H1 (cell line): ENCODE measurements at regions not wholly inside any gene's neighbourhood (a gene's known extent, or its start where the extent isn't known, plus 50 kb on each side); places are given as distances from the start of the nearest gene placed in this dataset.
A peak's percentile ranks its signal among the peaks of the same experiment; 100 is the strongest.

Source experiments
- CTCF ChIA-PET: fragments of 300-600 bp; sonication (Branson Sonifier 250); formaldehyde crosslinking; loops from one replicate; lab custom pipeline; 2021; ENCODE audit not compliant: partially characterized antibody; lab: Charles Lee
- POLR2A ChIA-PET: fragments of 300-600 bp; sonication (Branson Sonifier 250); formaldehyde crosslinking; loops from one replicate; lab custom pipeline; 2021; ENCODE audit warnings: inconsistent platforms; ENCODE audit not compliant: partially characterized antibody; lab: Charles Lee
- DNase-seq, 2 experiments: peaks; one replicate each; pipeline versions ENCODE4 v3.0.0 to v3.0.0-alpha.2; 2010 to 2022; ENCODE audit warnings: low spot score in 2 of 2, low read depth in 1 of 2, mixed read lengths in 1 of 2
- FAIRE-seq: peaks from 2 replicates; lab custom pipeline; 2011; peaks lifted over from hg19 to GRCh38; lab: Jason Lieb, UNC
- H2AFZ ChIP-seq: 2 replicates; pipeline ENCODE4 v1.8.1; 2012; ENCODE audit warnings: low read length, inconsistent platforms
- H2AK5ac ChIP-seq: 2 replicates; pipeline ENCODE4 v1.6.1; 2013; ENCODE audit warnings: low read depth, low read length
- H2BK120ac ChIP-seq: replicated peaks from 2 replicates; pipeline ENCODE3; 2013; ENCODE audit warnings: low read depth, low read length, inconsistent platforms
- H2BK12ac ChIP-seq: 2 replicates; pipeline ENCODE4 v1.6.1; 2013; ENCODE audit warnings: low read depth, low read length
- H2BK15ac ChIP-seq: 2 replicates; pipeline ENCODE4 v1.6.1; 2013; ENCODE audit warnings: low read length
- H2BK20ac ChIP-seq: 2 replicates; pipeline ENCODE4 v1.6.1; 2013; ENCODE audit warnings: low read length
- H2BK5ac ChIP-seq: 2 replicates; pipeline ENCODE4 v1.6.1; 2013; ENCODE audit warnings: low read depth, low read length
- H3K14ac ChIP-seq: 2 replicates; pipeline ENCODE4 v1.6.1; 2013; ENCODE audit warnings: inconsistent platforms; ENCODE audit not compliant: insufficient read length
- H3K18ac ChIP-seq: 2 replicates; pipeline ENCODE4 v1.6.1; 2013; ENCODE audit warnings: low read length; ENCODE audit errors: extremely low read depth
- H3K23ac ChIP-seq: 2 replicates; pipeline ENCODE4 v1.6.1; 2013; ENCODE audit warnings: inconsistent platforms; ENCODE audit not compliant: insufficient read length
- H3K23me2 ChIP-seq: 2 replicates; pipeline ENCODE4 v1.6.1; 2013; ENCODE audit warnings: low read depth, low read length
- H3K27ac ChIP-seq: 2 replicates; pipeline ENCODE4 v1.6.1; 2011; ENCODE audit warnings: low read depth, low read length, inconsistent platforms
- H3K27me3 ChIP-seq, 4 experiments: replicated peaks in 1 of 4; 1 replicate in 1 of 4; 2 replicates in 3 of 4; pipeline versions ENCODE4 v1.6.1 to v1.8.1; 2011 to 2013; ENCODE audit warnings: low read length in 3 of 4, mild to moderate bottlenecking in 3 of 4, inconsistent platforms in 2 of 4, mixed read lengths in 2 of 4, moderate library complexity in 1 of 4; ENCODE audit not compliant: control insufficient read depth in 3 of 4, insufficient read depth in 3 of 4; ENCODE audit errors: extremely low read depth in 1 of 4
- H3K36me3 ChIP-seq, 4 experiments: 2 replicates each; pipeline versions ENCODE4 v1.6.1 to v1.8.1; 2011 to 2013; ENCODE audit warnings: mild to moderate bottlenecking in 4 of 4, low read length in 3 of 4, moderate library complexity in 2 of 4, control low read depth in 1 of 4, inconsistent platforms in 1 of 4; ENCODE audit not compliant: insufficient read depth in 4 of 4, control insufficient read depth in 2 of 4
- H3K4ac ChIP-seq: replicated peaks from 2 replicates; pipeline ENCODE3; 2013; ENCODE audit warnings: low read length, low read depth, mixed read lengths, inconsistent platforms; ENCODE audit not compliant: insufficient read length
- H3K4me1 ChIP-seq, 4 experiments: replicated peaks in 1 of 4; 1 replicate in 1 of 4; 2 replicates in 3 of 4; pipeline versions ENCODE4 v1.6.1 to v1.8.1; 2011 to 2013; ENCODE audit warnings: low read length in 3 of 4, inconsistent platforms in 2 of 4, mixed read lengths in 1 of 4; ENCODE audit not compliant: insufficient read depth in 4 of 4, control insufficient read depth in 3 of 4
- H3K4me2 ChIP-seq, 2 experiments: 2 replicates each; pipeline versions ENCODE4 v1.6.1 to v1.8.1; 2011 to 2013; ENCODE audit warnings: low read depth in 2 of 2, low read length in 2 of 2, control low read depth in 1 of 2, inconsistent platforms in 1 of 2, mild to moderate bottlenecking in 1 of 2; ENCODE audit not compliant: insufficient read depth in 1 of 2
- H3K4me3 ChIP-seq, 4 experiments: fragments of 200-600, 300-600 bp in 1 of 4; sonication (generic), shearing (Covaris generic), sonication (Bioruptor Twin) in 1 of 4; 2 replicates each; pipeline versions ENCODE4 v1.5.1 to v1.8.1; 2011 to 2016; ENCODE audit warnings: low read length in 4 of 4, low read depth in 3 of 4, control low read depth in 2 of 4, inconsistent platforms in 2 of 4, mild to moderate bottlenecking in 2 of 4, mixed read lengths in 1 of 4, moderate library complexity in 1 of 4; ENCODE audit not compliant: insufficient read depth in 2 of 4; ENCODE audit errors: extremely low read depth in 1 of 4
- H3K56ac ChIP-seq: replicated peaks from 2 replicates; pipeline ENCODE3; 2013; ENCODE audit warnings: low read depth, mild to moderate bottlenecking, mixed read lengths, low read length, inconsistent platforms; ENCODE audit not compliant: insufficient read length
- H3K79me1 ChIP-seq: 2 replicates; pipeline ENCODE4 v1.6.1; 2013; ENCODE audit warnings: low read depth, low read length, control low read depth
- H3K79me2 ChIP-seq, 2 experiments: 2 replicates each; pipeline versions ENCODE4 v1.6.1 to v1.8.1; 2012 to 2013; ENCODE audit warnings: low read length in 2 of 2, mild to moderate bottlenecking in 2 of 2, inconsistent platforms in 1 of 2; ENCODE audit not compliant: insufficient read depth in 2 of 2, control insufficient read depth in 1 of 2
- H3K9ac ChIP-seq, 4 experiments: replicated peaks in 1 of 4; 1 replicate in 1 of 4; 2 replicates in 3 of 4; pipeline versions ENCODE4 v1.6.1 to v1.8.1; 2011 to 2013; ENCODE audit warnings: low read depth in 3 of 4, low read length in 3 of 4, control low read depth in 2 of 4, mild to moderate bottlenecking in 2 of 4, moderate library complexity in 2 of 4, inconsistent platforms in 1 of 4; ENCODE audit errors: extremely low read depth in 1 of 4
- H3K9me3 ChIP-seq, 2 experiments: 2 replicates each; pipeline versions ENCODE4 v1.6.1 to v1.8.1; 2012 to 2013; ENCODE audit warnings: mild to moderate bottlenecking in 2 of 2, moderate library complexity in 2 of 2, control low read depth in 1 of 2, inconsistent platforms in 1 of 2, low read depth in 1 of 2, low read length in 1 of 2, mixed read lengths in 1 of 2; ENCODE audit not compliant: insufficient read depth in 2 of 2
- H4K20me1 ChIP-seq, 2 experiments: replicated peaks in 1 of 2; 2 replicates each; pipeline versions ENCODE3 to v1.8.1; 2011 to 2013; ENCODE audit warnings: inconsistent platforms in 2 of 2, low read length in 2 of 2, mild to moderate bottlenecking in 1 of 2; ENCODE audit not compliant: insufficient read depth in 2 of 2, control insufficient read depth in 1 of 2
- H4K5ac ChIP-seq: 2 replicates; pipeline ENCODE4 v1.6.1; 2013; ENCODE audit warnings: low read length, low read depth, mixed read lengths, inconsistent platforms; ENCODE audit not compliant: insufficient read length
- H4K8ac ChIP-seq: 2 replicates; pipeline ENCODE4 v1.8.0; 2013; ENCODE audit warnings: mild to moderate bottlenecking, moderate library complexity, low read length, inconsistent platforms; ENCODE audit not compliant: insufficient read depth; ENCODE audit errors: extremely low read depth
- H4K91ac ChIP-seq: replicated peaks from 2 replicates; pipeline ENCODE3; 2013; ENCODE audit warnings: low read length, mixed read lengths, inconsistent platforms; ENCODE audit not compliant: insufficient read length
- NANOG ChIP-seq: IDR thresholded peaks from 2 replicates; pipeline ENCODE4 v1.6.1; 2011; ENCODE audit warnings: low read length, low read depth, mild to moderate bottlenecking, inconsistent platforms; ENCODE audit not compliant: insufficient read depth, poor library complexity, severe bottlenecking
- WGBS, 2 experiments: shearing (Covaris generic) in 1 of 2; methylation state at CpG; one replicate each; pipeline versions ENCODE4 v1.1.6 to v1.1.7; 2013 to 2015; ENCODE audit warnings: low lambda C conversion rate in 2 of 2, mixed read lengths in 2 of 2, inconsistent platforms in 1 of 2, low coverage in 1 of 2, missing lambda C conversion rate in 1 of 2; ENCODE audit not compliant: insufficient replicate concordance in 2 of 2, insufficient coverage in 1 of 2, insufficient read length in 1 of 2; ENCODE audit errors: extremely low coverage in 1 of 2, missing lambda C conversion rate in 1 of 2; 5-methylcytosine and 5-hydroxymethylcytosine counted together

GRCh38 chr4:27119239-27119638, 258.6 kb downstream of the STIM2 start:
- Histone ChIP-seq H3K23ac (no peak overlapping the region), H3K23me2 (no peaks in the 10 kb centered on the region), H2BK12ac (no peak overlapping the region), H4K8ac (no peak overlapping the region), H3K4ac (no peak overlapping the region), H3K36me3 (no peaks in the 10 kb centered on the region), H3K14ac (no peak overlapping the region), H4K91ac (no peak overlapping the region), H3K4me2 (no peak overlapping the region), H4K5ac (no peak overlapping the region), H2BK15ac (no peak overlapping the region), H3K9me3 (no peaks in the 10 kb centered on the region), H2BK5ac (no peak overlapping the region), H3K9ac (no peak overlapping the region), H3K79me1 (no peaks in the 10 kb centered on the region), H3K27me3 (no peaks in the 10 kb centered on the region), H2AK5ac (no peak overlapping the region), H2BK20ac (0 out of 2 replicates have a peak overlapping the region, but pooled peaks have one; percentile 35), H3K27ac (no peak overlapping the region), H4K20me1 (no peaks in the 10 kb centered on the region), H2AFZ (no peak overlapping the region), H3K79me2 (no peaks in the 10 kb centered on the region), H3K4me1 (peaks cover 4 to 20% (median 15%) of the 10 kb centered on the region in 4 experiments), H3K4me3 (no peak overlapping the region), H3K56ac (no peak overlapping the region), H2BK120ac (no peak overlapping the region), H3K18ac (no peak overlapping the region)
- no peak for TF ChIP-seq NANOG
- DNase-seq (no peak), FAIRE-seq (no peak)
- ChIA-PET CTCF (interaction anchor here (4.6 kb wide), 1 partner anchor 23 kb away, joined by 20 read pairs; no protein-coding TSS in a partner anchor), POLR2A (no interaction called here)
- 90% methylated on average over 5 of the region's 5 CpGs; no CpG with 5 or more reads in 1 of the 2 experiments for WGBS, 2 experiments
